HEK293 (cell line): ENCODE measurements at regions not wholly inside any gene's neighbourhood (a gene's known extent, or its start where the extent isn't known, plus 50 kb on each side); places are given as distances from the start of the nearest gene placed in this dataset.

Experiments used
- CTCF ChIA-PET: fragments of 350-600 bp; formaldehyde crosslinking; extraction: SDS; loops from one replicate; lab custom pipeline; 2021; ENCODE audit warnings: antibody characterized with exemption; lab: Yijun Ruan, JAX
- POLR2A ChIA-PET: fragments of 300-600 bp; formaldehyde crosslinking; extraction: SDS; loops from one replicate; lab custom pipeline; 2020; ENCODE audit warnings: antibody characterized with exemption, inconsistent platforms; lab: Yijun Ruan, JAX
- H3K27ac ChIP-seq: fragments of 200-500 bp; sonication (Bioruptor generic); 2 replicates; pipeline ENCODE4 v1.5.1; 2014; ENCODE audit warnings: low read depth, low read length, control low read depth, inconsistent platforms; ENCODE audit errors: extremely low read depth
- H3K36me3 ChIP-seq, 2 experiments: fragments of 200-500 bp in 1 of 2; sonication (Bioruptor generic) in 1 of 2; 1 replicate in 1 of 2; 2 replicates in 1 of 2; pipeline ENCODE4 v1.5.1; 2014 to 2017; ENCODE audit warnings: inconsistent platforms in 2 of 2, low read length in 2 of 2; ENCODE audit not compliant: control insufficient read depth in 2 of 2, insufficient read depth in 1 of 2
- H3K4me1 ChIP-seq: fragments of 200-500 bp; sonication (Bioruptor generic); 2 replicates; pipeline ENCODE4 v1.5.1; 2014; ENCODE audit warnings: mild to moderate bottlenecking, low read length, inconsistent platforms; ENCODE audit not compliant: control insufficient read depth, insufficient read depth
- H3K4me3 ChIP-seq: 2 replicates; pipeline ENCODE4 v1.5.1; 2011; ENCODE audit warnings: low read depth, mild to moderate bottlenecking, control low read depth, low read length, moderate library complexity
- H3K9me3 ChIP-seq: fragments of 200-500 bp; sonication (Bioruptor generic); 2 replicates; pipeline ENCODE4 v1.5.1; 2014; ENCODE audit warnings: low read depth, low read length, inconsistent platforms; ENCODE audit not compliant: control insufficient read depth, insufficient read depth
- ZFP3 ChIP-seq: fragments of 450-650 bp; formaldehyde crosslinking; IDR thresholded peaks from 2 replicates; pipeline ENCODE4 v1.5.1; 2016; ENCODE audit warnings: low read depth, missing biosample characterization, missing genetic modification characterization
- ZNF112 ChIP-seq: fragments of 450-650 bp; formaldehyde crosslinking; IDR thresholded peaks from 2 replicates; pipeline ENCODE4 v1.5.0; 2017; ENCODE audit warnings: missing biosample characterization, missing genetic modification characterization
- ZNF155 ChIP-seq: fragments of 450-650 bp; formaldehyde crosslinking; IDR thresholded peaks from 2 replicates; pipeline ENCODE4 v1.5.1; 2016; ENCODE audit warnings: missing biosample characterization, missing genetic modification characterization
- ZNF19 ChIP-seq: fragments of 450-650 bp; formaldehyde crosslinking; IDR thresholded peaks from 2 replicates; pipeline ENCODE4; 2016; ENCODE audit warnings: missing biosample characterization, missing genetic modification characterization, low read depth
- ZNF202 ChIP-seq: fragments of 450-650 bp; formaldehyde crosslinking; IDR thresholded peaks from 2 replicates; pipeline ENCODE4 v1.5.1; 2016; ENCODE audit warnings: missing biosample characterization, missing genetic modification characterization, borderline replicate concordance
- ZNF274 ChIP-seq, 2 experiments: fragments of 200-500 bp in 1 of 2; fragments of 450-650 bp in 1 of 2; sonication (Bioruptor generic) in 1 of 2; formaldehyde crosslinking in 1 of 2; IDR thresholded peaks; 2 replicates each; pipeline versions ENCODE4 v1.5.1 to v1.6.1; 2014 to 2016; ENCODE audit warnings: borderline replicate concordance in 1 of 2, inconsistent platforms in 1 of 2, low read length in 1 of 2, missing biosample characterization in 1 of 2, missing genetic modification characterization in 1 of 2
- ZNF302 ChIP-seq: fragments of 450-650 bp; formaldehyde crosslinking; IDR thresholded peaks from 2 replicates; pipeline ENCODE4 v1.5.1; 2016; ENCODE audit warnings: missing biosample characterization, missing genetic modification characterization, low read depth
- ZNF335 ChIP-seq: fragments of 450-650 bp; formaldehyde crosslinking; conservative IDR thresholded peaks from 2 replicates; pipeline ENCODE4 v1.5.1; 2016; ENCODE audit warnings: missing biosample characterization, missing genetic modification characterization
- ZNF366 ChIP-seq: fragments of 450-650 bp; formaldehyde crosslinking; conservative IDR thresholded peaks from 2 replicates; pipeline ENCODE4 v1.5.1; 2016; ENCODE audit warnings: missing biosample characterization, missing genetic modification characterization
- ZNF423 ChIP-seq: fragments of 450-650 bp; formaldehyde crosslinking; IDR thresholded peaks from 2 replicates; pipeline ENCODE4 v1.5.1; 2016; ENCODE audit warnings: missing biosample characterization, missing genetic modification characterization
- ZNF510 ChIP-seq: fragments of 450-650 bp; formaldehyde crosslinking; IDR thresholded peaks from 2 replicates; pipeline ENCODE4 v1.5.1; 2018; ENCODE audit warnings: mild to moderate bottlenecking, missing genetic modification characterization, missing biosample characterization; ENCODE audit not compliant: insufficient replicate concordance
- ZNF530 ChIP-seq: fragments of 450-650 bp; formaldehyde crosslinking; IDR thresholded peaks from 2 replicates; pipeline ENCODE4 v1.5.1; 2016; ENCODE audit warnings: low read depth, missing biosample characterization, missing genetic modification characterization
- ZNF654 ChIP-seq: fragments of 450-650 bp; formaldehyde crosslinking; IDR thresholded peaks from 2 replicates; pipeline ENCODE4 v1.5.1; 2016; ENCODE audit warnings: low read depth, missing biosample characterization, missing genetic modification characterization
- ZNF664 ChIP-seq: fragments of 450-650 bp; formaldehyde crosslinking; IDR thresholded peaks from 2 replicates; pipeline ENCODE4 v1.5.1; 2016; ENCODE audit warnings: missing biosample characterization, missing genetic modification characterization
- ZNF830 ChIP-seq: fragments of 450-650 bp; IDR thresholded peaks from 2 replicates; pipeline ENCODE4 v1.5.0; 2018; ENCODE audit warnings: missing biosample characterization, missing genetic modification characterization, low read depth, mild to moderate bottlenecking, moderate library complexity
- ZSCAN18 ChIP-seq: fragments of 450-650 bp; formaldehyde crosslinking; IDR thresholded peaks from 2 replicates; pipeline ENCODE4 v1.5.1; 2016; ENCODE audit warnings: missing biosample characterization, missing genetic modification characterization
- TF ChIP-seq, protein P1 (sequence below): fragments of 450-650 bp; formaldehyde crosslinking; IDR thresholded peaks from 2 replicates; pipeline ENCODE4 v1.5.1; 2017; ENCODE audit warnings: missing biosample characterization, missing genetic modification characterization
- TF ChIP-seq, protein P2 (sequence below): fragments of 450-650 bp; formaldehyde crosslinking; IDR thresholded peaks from 2 replicates; pipeline ENCODE4 v1.5.1; 2016; ENCODE audit warnings: missing biosample characterization, missing genetic modification characterization, low read depth
- TF ChIP-seq, protein P3 (sequence below): fragments of 450-650 bp; formaldehyde crosslinking; IDR thresholded peaks from 2 replicates; pipeline ENCODE4 v1.5.1; 2016; ENCODE audit warnings: missing biosample characterization, missing genetic modification characterization, borderline replicate concordance

DNA sequence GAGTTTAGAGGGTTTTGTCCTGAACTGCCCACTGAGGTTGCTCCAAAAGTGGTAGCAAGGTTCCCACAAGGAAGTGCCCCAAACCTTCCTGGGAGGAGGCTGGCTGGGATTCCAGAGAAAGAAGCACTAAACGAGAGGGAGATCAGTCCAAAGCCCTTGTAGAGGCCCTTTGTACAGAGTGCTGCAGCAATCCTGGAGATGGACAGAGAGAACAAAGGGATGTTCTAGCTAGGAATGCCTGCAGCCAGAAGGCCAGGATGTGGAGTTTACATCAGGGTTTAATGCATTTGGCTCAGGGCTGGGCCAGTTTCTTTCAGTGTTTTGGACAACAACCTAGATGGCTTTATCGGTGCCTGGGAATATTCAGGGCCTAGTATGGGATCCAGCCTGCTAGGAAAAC is 2155.1 kb upstream of the AGA start (continued):
- TF ChIP-seq ZNF530 (tag by site-specific recombination) = no peak
- TF ChIP-seq, all 188 proteins: peak for 0

- Histone ChIP-seq H3K4me3 (no peak overlapping the region), H3K27ac (no peak overlapping the region), H3K36me3 (no peaks in the 10 kb centered on the region), H3K4me1 (no peaks in the 10 kb centered on the region)
- POLR2A ChIA-PET = no interaction called here
- CTCF ChIA-PET = interaction anchor here (1.0 kb wide), 1 partner anchor 266 kb away, joined by 3 read pairs; no protein-coding TSS in a partner anchor
- no peak for TF ChIP-seq ZNF423 (tag by site-specific recombination)
- TF ChIP-seq ZNF335 = no peak
- TF ChIP-seq ZNF274 (IDR thresholded peaks at IDR 0.05; ENCODE audit: low read length) = no peak
- TF ChIP-seq ZNF274 (tag by site-specific recombination; IDR thresholded peaks at IDR 0.05; ENCODE audit: borderline replicate concordance) = no peak
- no peak for TF ChIP-seq ZNF664 (tag by site-specific recombination)
- no peak for TF ChIP-seq ZNF155
- TF ChIP-seq, protein P1, sequence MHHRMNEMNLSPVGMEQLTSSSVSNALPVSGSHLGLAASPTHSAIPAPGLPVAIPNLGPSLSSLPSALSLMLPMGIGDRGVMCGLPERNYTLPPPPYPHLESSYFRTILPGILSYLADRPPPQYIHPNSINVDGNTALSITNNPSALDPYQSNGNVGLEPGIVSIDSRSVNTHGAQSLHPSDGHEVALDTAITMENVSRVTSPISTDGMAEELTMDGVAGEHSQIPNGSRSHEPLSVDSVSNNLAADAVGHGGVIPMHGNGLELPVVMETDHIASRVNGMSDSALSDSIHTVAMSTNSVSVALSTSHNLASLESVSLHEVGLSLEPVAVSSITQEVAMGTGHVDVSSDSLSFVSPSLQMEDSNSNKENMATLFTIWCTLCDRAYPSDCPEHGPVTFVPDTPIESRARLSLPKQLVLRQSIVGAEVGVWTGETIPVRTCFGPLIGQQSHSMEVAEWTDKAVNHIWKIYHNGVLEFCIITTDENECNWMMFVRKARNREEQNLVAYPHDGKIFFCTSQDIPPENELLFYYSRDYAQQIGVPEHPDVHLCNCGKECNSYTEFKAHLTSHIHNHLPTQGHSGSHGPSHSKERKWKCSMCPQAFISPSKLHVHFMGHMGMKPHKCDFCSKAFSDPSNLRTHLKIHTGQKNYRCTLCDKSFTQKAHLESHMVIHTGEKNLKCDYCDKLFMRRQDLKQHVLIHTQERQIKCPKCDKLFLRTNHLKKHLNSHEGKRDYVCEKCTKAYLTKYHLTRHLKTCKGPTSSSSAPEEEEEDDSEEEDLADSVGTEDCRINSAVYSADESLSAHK (tag by site-specific recombination) = no peak
- no peak for TF ChIP-seq ZFP3
- no peak for TF ChIP-seq ZSCAN18
- TF ChIP-seq ZNF830 = no peak
- no peak for TF ChIP-seq ZNF510 (tag by site-specific recombination)
- no peak for TF ChIP-seq ZNF19 (tag by site-specific recombination)
- TF ChIP-seq ZNF654 (tag by site-specific recombination) = no peak
- TF ChIP-seq, protein P2, sequence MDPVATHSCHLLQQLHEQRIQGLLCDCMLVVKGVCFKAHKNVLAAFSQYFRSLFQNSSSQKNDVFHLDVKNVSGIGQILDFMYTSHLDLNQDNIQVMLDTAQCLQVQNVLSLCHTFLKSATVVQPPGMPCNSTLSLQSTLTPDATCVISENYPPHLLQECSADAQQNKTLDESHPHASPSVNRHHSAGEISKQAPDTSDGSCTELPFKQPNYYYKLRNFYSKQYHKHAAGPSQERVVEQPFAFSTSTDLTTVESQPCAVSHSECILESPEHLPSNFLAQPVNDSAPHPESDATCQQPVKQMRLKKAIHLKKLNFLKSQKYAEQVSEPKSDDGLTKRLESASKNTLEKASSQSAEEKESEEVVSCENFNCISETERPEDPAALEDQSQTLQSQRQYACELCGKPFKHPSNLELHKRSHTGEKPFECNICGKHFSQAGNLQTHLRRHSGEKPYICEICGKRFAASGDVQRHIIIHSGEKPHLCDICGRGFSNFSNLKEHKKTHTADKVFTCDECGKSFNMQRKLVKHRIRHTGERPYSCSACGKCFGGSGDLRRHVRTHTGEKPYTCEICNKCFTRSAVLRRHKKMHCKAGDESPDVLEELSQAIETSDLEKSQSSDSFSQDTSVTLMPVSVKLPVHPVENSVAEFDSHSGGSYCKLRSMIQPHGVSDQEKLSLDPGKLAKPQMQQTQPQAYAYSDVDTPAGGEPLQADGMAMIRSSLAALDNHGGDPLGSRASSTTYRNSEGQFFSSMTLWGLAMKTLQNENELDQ = no peak
- TF ChIP-seq ZNF302 (tag by site-specific recombination) = no peak
- TF ChIP-seq ZNF112 (tag by site-specific recombination) = no peak
- TF ChIP-seq, protein P3, sequence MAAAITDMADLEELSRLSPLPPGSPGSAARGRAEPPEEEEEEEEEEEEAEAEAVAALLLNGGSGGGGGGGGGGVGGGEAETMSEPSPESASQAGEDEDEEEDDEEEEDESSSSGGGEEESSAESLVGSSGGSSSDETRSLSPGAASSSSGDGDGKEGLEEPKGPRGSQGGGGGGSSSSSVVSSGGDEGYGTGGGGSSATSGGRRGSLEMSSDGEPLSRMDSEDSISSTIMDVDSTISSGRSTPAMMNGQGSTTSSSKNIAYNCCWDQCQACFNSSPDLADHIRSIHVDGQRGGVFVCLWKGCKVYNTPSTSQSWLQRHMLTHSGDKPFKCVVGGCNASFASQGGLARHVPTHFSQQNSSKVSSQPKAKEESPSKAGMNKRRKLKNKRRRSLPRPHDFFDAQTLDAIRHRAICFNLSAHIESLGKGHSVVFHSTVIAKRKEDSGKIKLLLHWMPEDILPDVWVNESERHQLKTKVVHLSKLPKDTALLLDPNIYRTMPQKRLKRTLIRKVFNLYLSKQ (tag by site-specific recombination) = no peak
- no peak for TF ChIP-seq ZNF202 (tag by site-specific recombination)
- no peak for TF ChIP-seq ZNF366 (tag by site-specific recombination)
- TF ChIP-seq, all 188 proteins: peak for 0
- H3K9me3 ChIP-seq = no peaks in the 10 kb centered on the region
These were observed 2159.4 kb upstream of the AGA start for GRCh38 chr4:179601671-179602070.
